ENCODE measurements at regions not wholly inside any gene's neighbourhood (a gene's known extent, or its start where the extent isn't known, plus 50 kb on each side); places are given as distances from the start of the nearest gene placed in this dataset.
A peak's percentile ranks its signal among the peaks of the same experiment; 100 is the strongest.
"Not testable (repeated sequence)": the region's sequence is repeated elsewhere in the genome, so short reads cannot be mapped to it uniquely, and the experiment has no call there.

DNA sequence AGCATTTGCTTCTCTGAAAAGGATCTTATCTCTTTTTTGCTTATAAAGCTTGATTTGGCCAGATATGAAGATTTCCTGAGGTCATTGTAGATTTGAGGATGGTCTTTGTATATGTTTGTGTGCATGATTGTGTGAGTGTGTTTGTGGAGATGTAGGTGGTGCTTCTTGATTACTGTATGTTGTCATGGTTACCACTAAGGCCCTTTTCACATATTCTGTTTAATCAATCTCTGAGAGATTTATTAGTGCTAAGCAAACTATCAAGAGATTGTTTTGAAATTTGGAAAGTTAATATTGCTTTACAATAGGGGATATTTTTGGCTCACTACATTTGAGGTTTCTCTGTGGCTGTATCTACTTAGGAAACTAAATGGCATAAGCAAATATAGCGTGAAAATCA lies 191.7 kb downstream of the S1PR1 start:
- no peak for DNase-seq

DNA sequence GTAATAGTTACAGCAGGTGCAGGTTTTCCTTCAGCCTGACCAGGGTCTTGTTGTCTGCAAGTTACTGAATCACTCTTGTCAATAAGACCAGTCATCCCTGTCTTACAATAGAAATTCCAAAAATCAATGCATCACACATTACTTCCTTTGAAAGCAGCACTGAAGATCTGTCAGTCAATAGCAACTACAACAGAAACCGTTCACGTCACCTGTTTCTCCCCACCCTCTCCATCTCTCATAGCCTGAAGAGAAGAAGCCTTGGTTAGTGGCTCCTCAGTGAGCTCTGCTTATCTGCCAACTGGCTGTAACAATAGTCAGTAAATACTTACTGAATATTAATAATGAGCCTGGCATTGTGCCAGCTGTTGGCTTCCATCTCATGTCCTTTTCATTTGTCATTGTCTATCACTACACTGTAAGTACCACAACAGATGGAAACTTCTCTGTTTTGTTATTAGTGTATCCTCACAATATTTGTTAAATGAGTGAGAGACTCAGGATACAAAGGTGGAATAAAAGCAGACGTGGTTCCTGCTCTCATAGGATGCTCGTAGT lies 195.2 kb downstream of the S1PR1 start:
- peak; percentile 2 for DNase-seq

DNA sequence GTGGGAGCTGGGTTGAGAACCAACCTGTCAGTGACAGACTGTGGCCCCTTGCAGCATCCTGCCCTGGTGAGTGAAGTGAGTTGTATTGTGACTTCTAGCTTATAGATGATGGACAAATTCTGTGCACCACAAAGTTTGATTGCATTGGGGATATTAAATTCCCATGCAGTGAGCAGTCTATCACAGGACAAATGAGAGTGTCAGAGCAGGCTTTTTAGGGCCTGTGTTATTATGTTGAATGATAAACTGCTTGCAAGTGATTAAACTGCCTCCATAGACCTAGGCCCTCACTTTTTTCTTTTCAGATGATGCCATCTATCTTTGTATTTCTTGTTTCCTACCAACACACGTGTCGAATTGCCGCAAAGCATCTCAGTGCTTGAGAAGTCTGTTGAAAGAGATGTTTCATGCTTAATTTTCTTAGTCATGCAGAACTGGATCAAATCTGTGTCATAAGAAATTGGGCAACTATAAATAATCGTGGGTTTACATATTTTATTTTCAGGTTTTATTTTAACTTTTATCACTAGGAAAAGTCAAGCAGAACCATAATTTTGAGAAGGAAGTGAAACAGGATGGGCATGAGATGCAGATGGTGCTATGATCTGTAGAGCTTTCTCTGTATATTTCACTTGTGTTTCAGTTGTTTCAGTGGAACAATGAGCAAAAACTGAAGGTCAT lies 199.2 kb downstream of the S1PR1 start:
- DNase-seq = no peak

DNA sequence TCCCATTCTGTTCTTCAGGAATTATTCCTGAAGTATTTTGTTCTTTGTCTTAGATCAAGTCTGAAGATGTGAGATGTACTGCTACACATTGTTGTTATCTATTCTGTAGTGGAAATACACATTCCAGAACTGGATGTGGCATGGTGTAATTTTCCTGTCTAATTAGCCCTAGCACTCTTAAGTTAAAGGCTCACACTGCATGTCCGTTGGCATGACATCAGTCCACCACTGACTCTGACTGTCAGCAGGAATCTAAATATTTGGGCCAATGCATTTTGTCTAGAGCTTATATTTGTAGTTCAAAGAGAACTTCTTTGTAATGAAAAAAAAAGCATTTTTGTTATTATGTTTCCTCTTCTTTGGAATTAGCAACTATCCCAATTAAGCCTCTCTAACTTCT lies 201.0 kb downstream of the S1PR1 start:
- no peak for DNase-seq

DNA sequence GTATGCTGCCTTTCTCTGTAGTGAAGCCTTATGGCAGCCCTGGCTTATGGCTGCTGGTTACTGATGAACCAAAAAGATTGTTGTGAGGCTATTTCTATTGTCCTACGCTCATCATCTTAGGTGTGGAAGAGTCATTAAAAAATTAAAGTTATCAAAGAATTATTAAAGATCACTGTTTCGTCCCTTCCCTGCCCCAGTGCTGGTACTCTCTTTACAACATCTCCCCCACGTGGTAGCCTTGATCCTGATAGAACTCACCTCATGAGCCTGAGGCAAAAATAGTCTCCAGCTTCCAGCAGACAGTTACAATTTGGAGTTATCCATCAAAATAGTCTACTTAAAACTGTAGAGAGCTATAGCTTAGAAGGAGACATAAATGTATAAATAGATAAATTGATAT lies 201.5 kb downstream of the S1PR1 start:
- DNase-seq = peak; percentile 3

DNA sequence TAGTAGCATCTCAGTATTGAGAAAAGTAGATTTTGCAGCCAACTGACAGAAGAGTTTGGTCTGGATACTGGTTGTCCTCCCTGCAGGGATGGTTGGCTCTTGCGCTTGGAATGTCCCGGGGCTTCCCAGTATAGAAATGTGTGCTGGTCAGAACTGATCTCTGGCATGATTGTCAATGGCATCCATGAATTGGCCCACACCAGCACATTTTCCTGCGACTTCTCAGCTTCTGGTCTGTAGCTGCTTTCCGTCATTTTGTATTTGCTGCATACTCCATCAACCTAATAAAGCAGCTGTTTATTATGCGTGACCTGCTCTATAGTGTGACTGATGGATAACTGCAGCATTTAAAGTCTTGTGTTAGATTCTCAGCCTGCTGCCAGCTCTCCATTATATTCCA lies 203.7 kb downstream of the S1PR1 start:
- no peak for DNase-seq

DNA sequence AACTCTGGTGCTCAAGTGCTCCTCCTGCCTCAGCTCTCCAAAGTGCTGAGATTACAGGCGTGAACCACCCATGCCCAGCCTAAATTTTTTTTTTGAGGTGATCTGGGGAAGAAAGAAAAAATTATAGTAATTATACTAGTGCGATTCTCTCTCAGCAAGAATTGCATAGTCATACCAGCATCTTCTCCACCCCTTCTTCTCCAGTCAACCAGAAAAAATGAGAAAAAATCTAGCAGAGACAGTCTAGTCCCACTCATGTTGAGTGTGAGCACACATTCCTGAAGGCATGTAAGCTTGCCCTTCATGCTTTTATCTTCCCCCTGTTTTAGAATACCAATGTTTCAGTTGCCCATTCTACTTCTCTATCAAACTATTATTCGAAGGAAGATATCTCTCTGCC lies 207.6 kb downstream of the S1PR1 start:
- no peak for DNase-seq

DNA sequence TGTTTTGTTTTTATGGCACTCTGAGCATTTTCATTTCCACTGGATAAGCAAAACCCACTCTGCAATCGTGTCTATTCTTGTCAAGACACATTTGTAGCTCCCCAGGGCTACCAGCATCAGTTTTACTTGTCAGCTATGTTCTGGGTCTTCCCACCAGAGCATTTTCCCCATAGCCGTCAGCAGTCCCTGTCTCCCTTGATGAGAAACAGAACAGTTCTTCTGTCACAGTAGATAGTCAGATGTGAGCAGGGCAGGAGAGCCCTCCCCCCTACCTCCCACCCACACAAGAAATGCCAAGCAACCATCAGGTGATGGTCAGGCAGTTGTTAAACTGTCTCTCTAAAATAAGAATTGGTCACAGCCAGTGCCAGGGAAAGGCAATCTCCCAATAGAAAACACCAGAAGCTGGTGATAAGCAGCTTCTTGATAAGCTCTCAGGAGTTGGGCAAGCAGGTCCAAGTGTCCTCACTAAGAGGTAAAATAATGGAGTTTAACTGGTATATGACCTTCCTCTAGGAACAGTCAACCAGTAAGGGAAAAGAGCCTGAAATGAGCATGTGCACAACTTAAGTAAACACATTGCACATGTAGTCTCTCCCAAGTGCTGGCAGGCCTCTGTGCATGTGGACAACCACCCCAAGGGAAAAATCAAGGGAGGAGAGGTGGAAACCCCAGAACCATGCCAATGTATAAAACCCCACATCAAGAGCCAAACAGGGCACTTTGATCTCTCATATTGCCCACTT lies 208.2 kb downstream of the S1PR1 start:
- peak; percentile 22 for DNase-seq

DNA sequence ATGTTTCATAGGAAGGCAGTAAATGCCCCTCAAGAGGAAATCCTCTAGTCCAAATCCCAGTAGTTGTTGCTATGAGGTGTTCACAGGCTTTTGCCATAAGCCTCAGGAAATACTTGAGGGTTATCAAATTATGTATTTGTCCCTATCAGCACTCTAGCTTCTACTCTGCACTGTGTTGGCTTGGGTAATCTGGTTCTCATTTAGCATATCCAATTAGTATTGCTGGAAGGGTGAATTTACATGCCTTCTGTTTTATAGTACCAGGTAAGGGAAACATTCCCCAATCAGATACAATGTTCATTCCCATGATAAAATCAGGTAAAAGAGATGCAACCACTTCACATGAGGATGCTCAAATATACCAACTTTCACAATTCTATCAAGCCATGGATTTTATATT lies 211.2 kb downstream of the S1PR1 start:
- no peak for DNase-seq

DNA sequence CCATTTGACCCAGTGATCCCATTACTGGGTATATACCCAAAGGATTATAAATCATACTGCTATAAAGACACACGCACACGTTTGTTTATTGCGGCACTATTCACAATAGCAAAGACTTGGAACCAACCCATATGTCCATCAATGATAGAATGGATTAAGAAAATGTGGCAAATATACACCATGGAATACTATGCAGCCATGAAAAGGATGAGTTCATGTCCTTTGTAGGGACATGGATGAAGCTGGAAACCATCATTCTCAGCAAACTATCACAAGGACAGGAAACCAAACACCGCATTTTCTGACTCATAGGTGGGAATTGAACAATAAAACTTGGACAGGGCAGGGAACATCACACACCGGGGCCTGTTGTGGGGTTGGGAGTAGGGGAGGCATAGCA lies 213.9 kb downstream of the S1PR1 start:
- not testable (repeated sequence) for DNase-seq

DNA sequence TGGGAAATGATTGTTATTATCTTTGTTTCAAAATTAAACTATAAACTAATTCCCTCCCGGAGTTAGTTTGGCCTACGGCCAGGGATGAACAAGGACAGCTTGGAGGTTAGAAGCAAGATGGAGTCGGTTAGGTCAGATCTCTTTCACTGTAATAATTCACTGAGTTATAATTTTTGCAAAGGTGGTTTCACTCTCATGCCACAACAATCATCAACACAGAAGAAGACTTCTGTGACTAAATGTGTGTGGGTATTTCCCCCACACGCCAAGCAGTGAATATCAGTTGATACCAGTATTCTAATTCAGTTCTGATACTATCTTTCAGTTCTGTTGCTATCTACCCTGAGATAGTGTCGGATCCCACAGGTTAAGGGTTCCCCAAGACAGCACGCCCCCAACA lies 215.1 kb downstream of the S1PR1 start:
- no peak for DNase-seq

DNA sequence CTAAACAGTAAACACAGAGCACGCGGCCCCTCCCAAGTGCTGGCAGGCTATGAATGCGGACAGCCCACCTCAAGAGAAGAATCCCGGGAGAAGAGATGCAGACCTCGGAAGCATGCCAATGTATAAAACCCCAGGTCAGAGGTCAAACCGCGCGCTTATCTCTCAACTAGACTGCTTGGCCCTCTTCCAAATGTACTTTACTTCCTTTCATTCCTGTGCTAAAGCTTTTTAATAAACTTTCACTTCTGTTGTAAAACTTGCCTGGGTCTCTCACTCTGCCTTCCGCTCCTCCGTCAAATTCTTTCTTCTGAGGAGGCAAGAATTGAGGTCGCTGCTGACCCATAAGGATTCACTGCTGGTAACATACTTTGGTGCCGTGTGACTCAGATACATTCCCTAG lies 216.0 kb downstream of the S1PR1 start:
- no peak for DNase-seq

DNA sequence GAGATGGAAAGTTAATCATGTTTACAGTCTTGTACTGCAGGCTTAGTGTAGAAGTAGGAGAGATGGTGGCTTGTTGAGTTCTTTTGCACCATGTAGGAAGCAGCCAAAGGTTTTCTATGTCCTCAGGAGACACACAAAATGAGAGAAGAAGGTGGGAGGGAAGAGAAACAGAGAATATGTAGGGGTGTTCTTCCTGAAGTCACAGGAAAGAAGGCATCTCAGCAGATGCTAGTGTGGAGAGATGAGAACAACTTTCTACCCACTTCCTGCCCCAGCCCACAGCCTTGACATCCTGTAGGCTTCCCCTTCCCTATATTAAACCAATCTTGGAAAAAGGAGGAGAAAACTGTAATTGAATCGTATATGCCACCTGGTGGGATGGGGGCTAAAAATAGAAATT lies 217.0 kb downstream of the S1PR1 start:
- DNase-seq = no peak

DNA sequence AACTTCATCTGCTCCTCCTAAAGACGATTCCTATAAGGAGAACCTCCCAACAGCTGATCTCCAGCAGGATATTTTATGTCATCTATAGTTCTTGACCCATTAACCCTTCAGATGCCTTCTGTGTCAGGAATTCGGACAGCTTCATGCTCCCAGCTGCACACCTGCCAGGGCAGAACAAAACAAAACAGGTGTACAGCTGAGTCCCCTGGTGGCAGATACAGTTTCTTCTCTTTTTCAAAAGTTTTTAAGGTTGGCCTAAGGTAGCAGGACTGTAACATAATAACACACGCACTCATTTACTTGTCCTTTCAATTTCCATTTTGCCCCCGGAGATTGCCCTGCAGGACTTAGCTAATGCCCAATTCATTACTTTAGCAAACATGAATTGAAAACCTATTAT lies 218.3 kb downstream of the S1PR1 start:
- DNase-seq = peak; percentile 76

DNA sequence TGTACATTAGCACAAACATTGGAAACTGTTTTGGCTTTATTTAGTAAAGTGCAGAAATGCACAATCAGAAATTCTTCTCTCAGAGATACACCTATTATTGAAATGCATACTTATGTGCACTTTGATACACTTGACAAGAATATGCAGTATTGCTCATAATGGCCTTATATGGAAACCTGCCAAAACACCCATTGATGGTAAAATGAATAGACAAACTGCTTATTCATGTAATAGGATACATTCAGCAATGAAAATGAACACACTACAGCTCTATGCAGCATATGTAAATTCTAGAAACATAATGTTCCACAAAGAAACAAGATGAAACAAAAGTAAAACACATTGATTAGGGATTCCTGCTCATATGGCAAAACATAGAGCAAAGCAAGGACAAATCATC lies 223.9 kb downstream of the S1PR1 start:
- peak; percentile 71 for DNase-seq

DNA sequence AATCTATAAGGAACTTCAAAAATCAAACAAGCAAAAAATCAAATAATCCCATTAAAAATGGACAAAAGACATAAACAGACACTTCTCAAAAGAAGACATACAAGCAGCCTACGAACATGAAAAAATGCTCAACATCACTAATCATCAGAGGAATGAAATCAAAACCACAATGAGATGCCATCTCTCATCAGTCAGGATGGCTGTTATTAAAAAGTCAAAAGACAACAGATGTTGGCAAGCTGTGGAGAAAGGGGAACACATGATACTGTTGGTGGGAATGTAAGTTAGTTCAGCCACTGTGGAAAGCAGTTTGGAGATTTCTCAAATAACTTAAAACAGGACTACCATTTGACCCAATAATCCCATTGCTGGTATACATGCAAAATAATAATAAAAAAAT lies 226.4 kb downstream of the S1PR1 start:
- no peak for DNase-seq

DNA sequence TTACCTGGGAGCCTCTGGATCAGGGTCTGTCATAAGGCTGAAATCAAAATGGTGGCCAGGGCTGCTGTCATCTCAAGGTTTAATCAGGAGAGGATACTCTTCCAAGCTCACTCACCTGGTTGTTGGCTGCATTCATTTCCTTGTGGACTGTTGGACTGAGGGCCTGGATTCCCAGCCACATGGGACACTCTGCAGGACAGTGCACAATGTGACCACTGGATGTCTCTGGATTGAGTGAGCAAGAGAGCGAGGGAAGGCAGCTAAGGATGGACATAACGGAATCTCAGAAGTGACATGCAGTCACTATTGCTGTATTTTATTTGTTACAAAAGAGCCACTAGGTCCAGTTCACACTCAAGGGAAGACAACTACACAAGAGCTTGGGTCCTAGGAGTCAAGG lies 229.1 kb downstream of the S1PR1 start:
- no peak for DNase-seq

DNA sequence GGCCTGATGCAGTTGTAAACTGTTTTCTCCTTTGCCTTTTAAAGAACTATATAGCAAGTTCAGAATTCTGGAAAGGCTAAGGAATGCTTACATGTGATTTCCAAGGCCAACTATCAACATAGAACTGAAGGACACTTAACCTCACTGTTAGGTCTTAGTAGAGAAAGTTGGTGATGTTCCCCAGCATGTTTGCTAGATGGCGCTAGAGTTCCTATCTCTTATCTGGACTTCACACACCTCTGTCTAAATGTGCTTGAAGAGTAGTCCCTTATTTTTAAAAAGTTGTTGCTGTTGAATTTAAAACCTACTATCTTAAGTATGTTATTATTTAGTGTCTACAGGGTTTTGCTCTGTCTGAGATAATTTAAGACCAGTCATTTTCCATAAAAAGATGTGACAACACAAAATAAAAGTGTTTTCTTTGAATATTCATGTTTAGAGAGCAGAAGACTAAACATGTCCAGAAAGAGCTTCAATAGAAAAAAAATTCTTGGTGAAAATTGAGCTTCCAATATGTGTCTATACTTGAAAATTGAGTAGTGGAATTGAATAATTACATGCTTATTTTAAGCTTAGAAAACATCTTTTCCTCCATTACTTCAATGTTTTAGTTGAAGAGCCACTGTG lies 237.3 kb downstream of the S1PR1 start:
- DNase-seq = peak; percentile 54

DNA sequence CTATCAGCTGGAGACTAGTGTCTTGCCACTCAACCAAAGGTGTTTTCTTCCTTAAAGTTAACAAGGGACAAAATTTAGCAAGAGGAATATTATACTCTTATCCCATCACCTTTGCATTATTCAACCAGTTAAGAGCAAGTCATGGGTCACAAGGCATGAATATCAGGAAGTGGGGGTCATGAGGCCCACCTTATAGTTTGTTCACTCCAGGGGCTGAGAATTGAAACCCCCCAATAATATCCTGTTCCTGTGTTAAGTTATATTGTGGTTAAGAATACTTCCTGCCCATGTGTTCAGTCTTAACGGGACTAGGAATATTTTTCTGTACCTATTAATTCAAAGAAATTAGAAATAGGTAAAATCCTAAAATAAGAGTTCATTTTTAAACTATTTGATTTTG lies 239.7 kb downstream of the S1PR1 start:
- DNase-seq = no peak

DNA sequence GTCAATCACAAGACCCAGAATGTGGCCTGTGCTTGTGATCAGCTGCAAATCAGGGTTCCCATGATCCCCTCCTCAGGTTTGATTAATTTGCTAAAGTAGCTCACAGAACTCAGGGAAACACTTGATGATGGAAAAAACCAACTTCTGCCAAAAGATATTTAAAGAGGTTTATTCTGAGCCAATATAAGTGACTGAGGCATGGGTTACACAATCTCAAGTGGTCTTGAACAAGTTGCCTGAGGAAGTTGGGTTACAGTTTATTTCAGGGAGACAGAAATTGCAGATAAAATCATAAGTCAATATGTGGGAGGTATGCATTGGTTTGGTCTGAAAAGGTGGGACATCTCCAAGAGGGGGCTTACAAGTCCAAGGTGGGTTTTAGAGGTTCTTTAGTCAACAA lies 243.1 kb downstream of the S1PR1 start:
- DNase-seq = no peak

DNA sequence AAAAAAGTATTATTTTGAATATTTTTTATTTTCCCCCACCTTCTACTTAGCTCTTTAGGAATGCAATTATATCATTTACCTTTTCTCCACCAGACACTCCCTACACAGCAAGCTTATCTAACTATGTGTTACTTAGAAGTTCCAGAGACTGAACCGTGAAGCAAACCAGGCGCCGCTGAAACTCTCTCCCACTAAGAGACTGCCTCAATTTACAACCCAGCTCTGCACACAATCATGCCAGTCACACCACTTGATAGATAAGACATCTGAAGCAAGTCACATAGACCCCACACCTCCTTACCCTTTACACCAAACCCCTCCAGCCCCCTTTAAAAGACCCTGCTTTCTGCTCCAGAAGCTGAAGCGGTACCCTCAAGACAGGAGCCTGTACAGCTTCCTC lies 245.5 kb downstream of the S1PR1 start:
- no peak for DNase-seq

DNA sequence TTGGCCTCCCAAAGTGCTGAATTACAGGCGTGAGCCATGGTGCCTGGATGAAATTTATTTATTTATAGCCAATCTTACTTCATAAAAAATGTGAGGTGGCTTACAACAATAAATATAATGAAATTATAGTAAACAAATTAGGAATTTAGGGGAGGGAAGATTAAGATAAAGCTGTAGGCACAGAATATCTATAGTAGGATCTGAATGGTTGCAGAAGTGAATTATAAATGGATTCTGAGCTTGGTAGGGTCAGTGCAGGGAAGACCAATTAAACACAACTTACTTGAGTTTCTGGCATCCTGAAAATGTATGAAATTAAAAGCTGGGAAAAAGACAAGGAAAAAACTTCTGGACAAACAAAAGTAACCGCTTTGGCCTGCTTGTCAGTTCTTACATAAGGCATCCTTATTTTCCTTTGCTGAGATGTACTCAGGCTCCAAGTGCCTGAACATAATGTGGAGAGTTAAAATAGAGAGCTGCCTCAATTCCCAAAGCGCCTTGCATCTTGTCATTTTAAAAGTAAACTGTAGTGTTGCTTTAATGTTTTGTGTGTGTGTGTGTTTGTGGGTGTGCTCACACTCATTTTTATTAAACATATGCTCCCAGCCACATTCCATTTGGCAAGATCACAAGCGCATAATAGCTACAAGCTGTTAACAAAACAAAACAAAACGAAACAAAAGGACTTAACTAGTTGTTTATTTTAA lies 247.3 kb downstream of the S1PR1 start:
- peak; percentile 12 for DNase-seq

DNA sequence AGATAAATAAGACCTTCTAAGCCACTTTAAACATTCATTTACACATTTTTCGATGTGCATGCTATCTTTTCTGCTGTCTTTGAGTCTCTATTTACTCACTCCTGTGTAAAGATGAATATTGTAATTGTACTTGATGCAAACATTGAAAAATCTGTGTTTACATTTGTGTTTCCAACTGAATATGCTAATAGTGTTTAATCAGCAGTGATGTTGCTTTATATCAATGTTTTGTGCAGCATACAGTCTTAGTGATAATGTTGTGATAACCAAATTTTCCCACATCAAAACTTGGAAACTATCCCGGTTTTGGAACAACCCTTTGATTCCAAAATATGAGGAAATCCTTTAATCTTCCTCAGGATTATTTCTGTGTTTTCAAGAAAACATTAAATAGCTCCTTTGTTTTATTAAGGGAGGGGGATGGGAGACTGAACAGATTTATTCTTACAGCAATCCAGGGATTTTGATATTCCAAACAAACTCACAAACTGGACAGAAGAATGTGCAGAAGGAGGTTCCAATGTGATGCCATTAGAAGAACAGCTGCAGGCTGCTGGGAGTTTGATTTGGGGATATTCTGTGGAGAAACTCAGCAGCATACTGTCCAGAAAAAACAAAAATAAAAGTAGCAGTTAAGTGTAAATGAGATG lies 248.0 kb downstream of the S1PR1 start:
- DNase-seq = peak; percentile 3

Measured in NCI-H69 (cell line).